Upper lobe of right lung (tissue), 1 donor: ENCODE measurements at regions not wholly inside any gene's neighbourhood (a gene's known extent, or its start where the extent isn't known, plus 50 kb on each side); places are given as distances from the start of the nearest gene placed in this dataset.

Source experiments
- ATAC-seq: fragments of 200-7000 bp; cut with Tn5 transposase; one replicate; pipeline ENCODE4 v1.9.1; 2020; ENCODE audit warnings: mild to moderate bottlenecking, moderate library complexity
- DNase-seq: peaks from one replicate; pipeline ENCODE4 v3.0.0-alpha.2; 2020
- H3K27ac ChIP-seq: fragments of 200-600 bp; one replicate; pipeline ENCODE4 v1.8.0; 2022
- H3K27me3 ChIP-seq: fragments of 200-600 bp; one replicate; pipeline ENCODE4 v1.8.0; 2022; ENCODE audit warnings: mild to moderate bottlenecking
- H3K36me3 ChIP-seq: fragments of 200-600 bp; one replicate; pipeline ENCODE4 v1.8.0; 2022
- H3K4me1 ChIP-seq: fragments of 200-600 bp; one replicate; pipeline ENCODE4 v1.8.0; 2022
- H3K4me3 ChIP-seq: fragments of 200-600 bp; one replicate; pipeline ENCODE4 v1.8.0; 2022; ENCODE audit warnings: mild to moderate bottlenecking
- H3K9me3 ChIP-seq: fragments of 200-600 bp; one replicate; pipeline ENCODE4 v1.8.0; 2022
- CTCF ChIP-seq: fragments of 200-600 bp; IDR thresholded peaks from one replicate; pipeline ENCODE4 v1.8.0; 2022; ENCODE audit warnings: antibody characterized with exemption
- intact Hi-C: fragments of 100-400 bp; cut with DNase I; formaldehyde crosslinking; loops from one replicate; pipeline ENCODE4 v1.11.0; 2022
- donor health status: DM: no; HTN: yes; CAD: no; lungs with severe emphysema.

- no peaks in the 10 kb centered on the region for H3K27me3 ChIP-seq
- no peak overlapping the region for H3K4me3 ChIP-seq
- DNase-seq (no peak), ATAC-seq (no peak)
- intact Hi-C loops, result no loop called here
- H3K9me3 ChIP-seq, result no peaks in the 10 kb centered on the region
- no peaks in the 10 kb centered on the region for H3K4me1 ChIP-seq
- no peaks in the 10 kb centered on the region for H3K36me3 ChIP-seq
- H3K27ac ChIP-seq, result no peak overlapping the region
- no peak for TF ChIP-seq CTCF
These were observed 431.2 kb downstream of the SH2D4B start for GRCh38 chr10:80968903-80969302.

- Histone ChIP-seq H3K36me3 (no peaks in the 10 kb centered on the region), H3K27me3 (no peaks in the 10 kb centered on the region), H3K4me3 (no peak overlapping the region), H3K9me3 (no peaks in the 10 kb centered on the region), H3K4me1 (no peaks in the 10 kb centered on the region), H3K27ac (no peak overlapping the region)
- no peak for TF ChIP-seq CTCF
- no peak for DNase-seq
- no peak for ATAC-seq
- intact Hi-C loops, result no loop called here
These were observed 433.8 kb downstream of the SH2D4B start for GRCh38 chr10:80971461-80971860.

DNA sequence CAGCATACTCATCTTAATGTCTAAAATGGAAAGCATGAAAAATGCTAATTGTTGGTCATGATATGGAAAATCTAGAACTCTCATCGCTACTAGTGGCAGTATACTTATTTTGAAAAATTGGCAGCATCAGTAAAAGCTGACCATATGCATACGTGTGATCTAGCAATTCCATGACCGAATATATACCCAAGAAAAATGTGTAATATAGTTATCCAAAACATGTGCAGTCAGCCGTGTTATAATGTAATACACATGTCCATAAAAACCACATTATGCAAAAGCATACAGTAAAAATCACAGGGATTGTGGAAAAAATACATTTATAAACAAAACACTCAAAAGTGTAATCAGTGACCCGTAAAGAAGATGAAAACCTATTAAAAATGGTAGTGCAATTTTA is 439.0 kb downstream of the SH2D4B start:
- H3K27ac ChIP-seq, result no peak overlapping the region
- H3K9me3 ChIP-seq, result no peaks in the 10 kb centered on the region
- TF ChIP-seq CTCF, result no peak
- DNase-seq (no peak), ATAC-seq (no peak)
- intact Hi-C loops, result no loop called here
- no peaks in the 10 kb centered on the region for H3K4me1 ChIP-seq
- H3K36me3 ChIP-seq, result no peaks in the 10 kb centered on the region
- no peaks in the 10 kb centered on the region for H3K27me3 ChIP-seq
- H3K4me3 ChIP-seq, result no peak overlapping the region

- TF ChIP-seq CTCF, result no peak
- intact Hi-C loops, result no loop called here
- DNase-seq (no peak), ATAC-seq (no peak)
- no peaks in the 10 kb centered on the region for H3K4me1 ChIP-seq
- no peaks in the 10 kb centered on the region for H3K36me3 ChIP-seq
- no peak overlapping the region for H3K27ac ChIP-seq
- H3K9me3 ChIP-seq, result no peaks in the 10 kb centered on the region
- no peaks in the 10 kb centered on the region for H3K27me3 ChIP-seq
- H3K4me3 ChIP-seq, result no peak overlapping the region
These were observed 447.4 kb downstream of the SH2D4B start for GRCh38 chr10:80985102-80985501.

- intact Hi-C loops, result no loop called here
- H3K4me3 ChIP-seq, result no peak overlapping the region
- DNase-seq (no peak), ATAC-seq (no peak)
- no peaks in the 10 kb centered on the region for H3K4me1 ChIP-seq
- H3K27ac ChIP-seq, result no peak overlapping the region
- H3K9me3 ChIP-seq, result no peaks in the 10 kb centered on the region
- H3K36me3 ChIP-seq, result no peaks in the 10 kb centered on the region
- H3K27me3 ChIP-seq, result no peaks in the 10 kb centered on the region
- no peak for TF ChIP-seq CTCF
These were observed 448.9 kb downstream of the SH2D4B start for GRCh38 chr10:80986596-80986995.

GRCh38 chr10:80988755-80989154 is 451.1 kb downstream of the SH2D4B start:
- DNase-seq, result no peak
- Histone ChIP-seq H3K36me3 (no peaks in the 10 kb centered on the region), H3K4me1 (no peaks in the 10 kb centered on the region), H3K27me3 (no peaks in the 10 kb centered on the region), H3K9me3 (no peaks in the 10 kb centered on the region), H3K27ac (no peak overlapping the region), H3K4me3 (no peak overlapping the region)
- intact Hi-C loops, result no loop called here
- no peak for TF ChIP-seq CTCF
- no peak for ATAC-seq
